Calu3 (cell line): ENCODE measurements at regions not wholly inside any gene's neighbourhood (a gene's known extent, or its start where the extent isn't known, plus 50 kb on each side); places are given as distances from the start of the nearest gene placed in this dataset.

Experiments
- BruUV-seq: library from RNA; stranded (reverse); fragments of 400-500 nt; replicated peaks from 2 replicates; lab custom pipeline; 2021; lab: Mats Ljungman, UMichigan
- CTCF ChIA-PET: fragments of 300-600 bp; sonication (Branson Sonifier 250); formaldehyde crosslinking; loops from one replicate; lab custom pipeline; 2022; ENCODE audit warnings: antibody characterized with exemption; lab: Charles Lee
- DNase-seq: peaks from one replicate; pipeline ENCODE4 v3.0.0; 2022
- H3K27ac Mint-ChIP-seq: one replicate; pipeline ENCODE4 v1.8.0; 2022; ENCODE audit warnings: mixed read lengths; ENCODE audit not compliant: unreplicated experiment
- H3K27me3 Mint-ChIP-seq: one replicate; pipeline ENCODE4 v1.8.0; 2022; ENCODE audit warnings: mixed read lengths; ENCODE audit not compliant: unreplicated experiment
- H3K36me3 Mint-ChIP-seq: one replicate; pipeline ENCODE4 v1.8.0; 2022; ENCODE audit warnings: mild to moderate bottlenecking, moderate library complexity, mixed read lengths; ENCODE audit not compliant: insufficient read depth, unreplicated experiment
- H3K4me1 Mint-ChIP-seq: one replicate; pipeline ENCODE4 v1.8.0; 2022; ENCODE audit warnings: mild to moderate bottlenecking, low read depth, mixed read lengths; ENCODE audit not compliant: unreplicated experiment
- H3K4me3 Mint-ChIP-seq: one replicate; pipeline ENCODE4 v1.8.0; 2022; ENCODE audit warnings: mild to moderate bottlenecking, low read depth, moderate library complexity, mixed read lengths; ENCODE audit not compliant: unreplicated experiment
- H3K9me3 Mint-ChIP-seq: one replicate; pipeline ENCODE4 v1.8.0; 2022; ENCODE audit warnings: low read depth, mixed read lengths; ENCODE audit not compliant: unreplicated experiment
- intact Hi-C: fragments of 100-400 bp; cut with micrococcal nuclease; formaldehyde crosslinking; loops from one replicate; pipeline ENCODE4 v1.10.0; 2022; ENCODE audit not compliant: unreplicated experiment
- TF ChIP-seq, protein P1 (sequence below): fragments of 200-600 bp; IDR thresholded peaks from one replicate; pipeline ENCODE4 v1.8.0; 2022; ENCODE audit warnings: antibody characterized with exemption; ENCODE audit not compliant: unreplicated experiment

DNA sequence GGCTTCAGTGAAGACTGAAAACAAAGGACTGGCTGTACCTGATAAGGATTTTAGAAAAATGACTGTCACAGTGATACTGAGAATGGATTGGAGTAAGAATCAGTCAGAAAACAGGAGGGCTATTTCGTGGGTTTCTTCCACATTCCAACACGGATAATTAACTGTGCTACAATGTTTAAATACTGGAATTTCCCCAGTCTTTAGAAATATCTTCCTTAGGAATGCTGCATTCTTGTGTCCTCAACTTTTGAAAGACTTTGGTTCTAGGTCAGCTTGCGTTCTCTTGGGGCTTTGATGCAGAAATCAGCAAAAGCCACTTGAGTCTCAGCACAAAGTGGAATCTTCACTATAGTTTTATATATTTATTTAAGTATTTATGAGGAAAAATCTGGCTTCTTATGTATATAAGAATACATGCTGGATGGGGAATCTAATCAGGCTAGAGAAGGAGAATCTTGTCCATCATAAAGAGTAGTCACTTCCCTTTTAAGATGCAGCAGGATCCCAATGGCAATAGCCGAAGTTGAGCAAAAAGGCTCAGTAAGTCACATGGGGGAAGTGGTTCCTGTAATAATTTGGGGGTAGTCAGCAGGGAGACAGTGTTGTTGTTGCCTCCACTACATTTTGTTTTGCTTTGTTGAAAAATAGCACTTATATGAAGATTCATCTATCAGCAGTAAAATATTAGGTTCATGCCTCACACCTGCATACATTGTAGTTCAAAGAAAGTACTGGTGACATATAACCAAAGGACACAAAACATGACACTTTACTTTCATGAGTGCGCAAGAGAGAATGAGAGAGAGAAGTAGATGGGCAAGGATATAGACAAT lies 86.0 kb downstream of the CH25H start:
- CTCF ChIA-PET = no interaction called here
- Mint-ChIP-seq H3K36me3 (no peaks in the 10 kb centered on the region), H3K27ac (no peak overlapping the region), H3K27me3 (no peaks in the 10 kb centered on the region), H3K4me3 (no peak overlapping the region), H3K9me3 (no peaks in the 10 kb centered on the region), H3K4me1 (no peaks in the 10 kb centered on the region)
- BruUV-seq = no TSS peak
- DNase-seq = no peak
- TF ChIP-seq, protein P1, sequence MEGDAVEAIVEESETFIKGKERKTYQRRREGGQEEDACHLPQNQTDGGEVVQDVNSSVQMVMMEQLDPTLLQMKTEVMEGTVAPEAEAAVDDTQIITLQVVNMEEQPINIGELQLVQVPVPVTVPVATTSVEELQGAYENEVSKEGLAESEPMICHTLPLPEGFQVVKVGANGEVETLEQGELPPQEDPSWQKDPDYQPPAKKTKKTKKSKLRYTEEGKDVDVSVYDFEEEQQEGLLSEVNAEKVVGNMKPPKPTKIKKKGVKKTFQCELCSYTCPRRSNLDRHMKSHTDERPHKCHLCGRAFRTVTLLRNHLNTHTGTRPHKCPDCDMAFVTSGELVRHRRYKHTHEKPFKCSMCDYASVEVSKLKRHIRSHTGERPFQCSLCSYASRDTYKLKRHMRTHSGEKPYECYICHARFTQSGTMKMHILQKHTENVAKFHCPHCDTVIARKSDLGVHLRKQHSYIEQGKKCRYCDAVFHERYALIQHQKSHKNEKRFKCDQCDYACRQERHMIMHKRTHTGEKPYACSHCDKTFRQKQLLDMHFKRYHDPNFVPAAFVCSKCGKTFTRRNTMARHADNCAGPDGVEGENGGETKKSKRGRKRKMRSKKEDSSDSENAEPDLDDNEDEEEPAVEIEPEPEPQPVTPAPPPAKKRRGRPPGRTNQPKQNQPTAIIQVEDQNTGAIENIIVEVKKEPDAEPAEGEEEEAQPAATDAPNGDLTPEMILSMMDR = no peak
- intact Hi-C loops = no loop called here

DNA sequence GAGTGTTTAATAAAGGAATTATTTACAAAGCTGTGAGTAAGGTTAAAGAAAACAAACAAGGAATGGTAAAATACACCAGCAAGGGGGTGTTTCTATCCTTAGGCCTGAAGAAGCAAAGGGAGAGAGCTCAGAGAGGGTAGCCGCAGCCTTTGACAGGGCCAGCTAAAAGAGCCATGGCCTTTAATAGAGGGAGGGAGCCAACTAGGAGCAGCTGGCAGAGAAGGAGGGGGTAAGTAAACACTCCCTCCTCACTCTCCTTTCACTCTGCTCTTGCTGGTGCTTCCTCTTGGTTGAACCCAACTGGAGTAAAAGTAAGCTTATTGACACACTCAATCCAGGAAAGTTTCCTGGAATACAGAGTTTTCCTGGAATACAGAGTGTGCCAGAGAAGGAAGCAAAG lies 87.5 kb downstream of the CH25H start:
- Mint-ChIP-seq H3K27me3 (no peaks in the 10 kb centered on the region), H3K4me3 (no peak overlapping the region), H3K4me1 (no peaks in the 10 kb centered on the region), H3K36me3 (no peaks in the 10 kb centered on the region), H3K9me3 (no peaks in the 10 kb centered on the region), H3K27ac (no peak overlapping the region)
- CTCF ChIA-PET = no interaction called here
- DNase-seq = no peak
- BruUV-seq = no TSS peak
- TF ChIP-seq, protein P1 = no peak
- intact Hi-C loops = no loop called here

DNA sequence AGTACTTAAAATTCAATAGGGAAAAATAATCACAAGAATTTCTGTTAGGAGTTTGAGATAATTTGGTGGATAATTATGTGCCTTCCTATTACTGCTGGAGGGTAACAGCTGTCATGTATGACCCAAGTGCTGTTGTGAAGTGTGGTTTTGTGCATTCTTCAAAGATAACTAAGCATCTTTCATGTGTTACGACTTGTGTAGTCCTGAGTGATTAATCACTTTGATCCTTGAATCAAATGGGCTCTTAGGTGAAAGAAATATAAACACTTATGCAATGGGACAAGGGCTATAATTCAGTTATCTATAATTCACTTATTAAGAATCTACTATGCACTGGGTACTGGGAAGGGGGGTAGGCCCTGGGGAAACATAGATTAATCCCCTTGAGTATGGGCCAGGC lies 89.0 kb downstream of the CH25H start:
- Mint-ChIP-seq H3K27me3 (no peaks in the 10 kb centered on the region), H3K36me3 (no peaks in the 10 kb centered on the region), H3K4me1 (no peaks in the 10 kb centered on the region), H3K27ac (no peak overlapping the region), H3K4me3 (no peak overlapping the region), H3K9me3 (peaks cover 2% of the 10 kb centered on the region)
- TF ChIP-seq, protein P1 = no peak
- CTCF ChIA-PET = no interaction called here
- no TSS peak for BruUV-seq
- intact Hi-C loops = no loop called here
- no peak for DNase-seq

DNA sequence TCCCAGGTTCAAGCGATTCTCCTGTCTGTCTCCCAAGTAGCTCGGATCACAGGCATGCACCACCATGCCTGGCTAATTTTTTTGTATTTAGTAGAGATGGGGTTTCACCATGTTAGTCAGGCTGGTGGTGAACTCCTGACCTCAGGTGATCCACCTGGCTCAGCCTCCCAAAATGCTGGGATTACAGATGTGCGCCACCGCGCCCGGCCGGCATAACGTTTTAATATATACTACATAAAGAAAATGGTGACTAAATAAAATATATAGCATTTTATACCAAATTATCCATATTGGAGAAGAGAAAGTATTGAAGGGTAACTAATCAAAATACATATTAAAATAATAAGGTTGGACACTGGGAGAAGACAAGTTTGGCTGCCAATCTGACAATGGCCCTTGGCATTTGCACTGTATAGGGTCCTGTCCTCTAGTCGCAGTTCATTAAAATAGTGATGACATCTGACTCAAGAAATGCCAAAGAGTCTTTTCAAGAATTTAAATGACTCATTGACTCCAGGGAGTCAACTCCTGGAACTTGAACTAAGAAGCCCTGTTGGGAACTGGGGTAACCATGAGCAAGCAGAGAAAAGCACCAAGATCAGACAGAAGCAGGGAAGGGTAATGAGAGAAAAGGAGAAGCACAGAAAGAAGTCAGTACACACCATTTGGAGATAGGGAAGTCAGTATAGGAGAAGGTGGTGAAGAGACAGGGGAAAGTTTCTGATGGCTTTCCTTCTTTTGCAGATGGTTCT lies 91.1 kb downstream of the CH25H start:
- Mint-ChIP-seq H3K9me3 (peaks cover 2% of the 10 kb centered on the region), H3K27ac (no peak overlapping the region), H3K36me3 (no peaks in the 10 kb centered on the region), H3K4me1 (no peaks in the 10 kb centered on the region), H3K4me3 (no peak overlapping the region), H3K27me3 (no peaks in the 10 kb centered on the region)
- TF ChIP-seq, protein P1 = no peak
- CTCF ChIA-PET = no interaction called here
- no peak for DNase-seq
- intact Hi-C loops = no loop called here
- no TSS peak for BruUV-seq
